Limb (tissue), 2 donors: ENCODE measurements at regions not wholly inside any gene's neighbourhood (a gene's known extent, or its start where the extent isn't known, plus 50 kb on each side); places are given as distances from the start of the nearest gene placed in this dataset.

ENCODE experiments used
- DNase-seq, 2 donors: peaks; one replicate each; pipeline ENCODE4 v3.0.0-alpha.2; 2016; ENCODE audit errors: extremely low spot score in 2 of 2

DNA sequence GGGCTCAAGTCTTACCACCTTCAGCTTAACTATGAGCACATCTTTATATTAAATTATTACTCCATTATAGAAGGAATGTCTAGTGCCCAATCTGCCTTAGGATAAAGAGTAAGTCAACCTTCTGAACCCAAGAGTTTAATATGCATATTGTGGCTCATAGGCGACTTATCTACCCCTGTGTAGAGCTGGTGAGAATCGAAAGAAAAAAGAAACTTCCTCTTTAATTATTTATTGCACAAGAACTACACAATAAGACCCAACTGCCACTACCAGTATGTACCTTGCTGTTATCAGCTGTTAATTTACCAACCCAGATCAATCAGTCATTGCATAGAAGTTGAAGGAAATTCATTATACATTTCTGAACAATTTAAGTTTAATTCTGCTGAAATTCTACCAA is 329.1 kb upstream of the SLC24A2 start:
- DNase-seq: no peak

DNA sequence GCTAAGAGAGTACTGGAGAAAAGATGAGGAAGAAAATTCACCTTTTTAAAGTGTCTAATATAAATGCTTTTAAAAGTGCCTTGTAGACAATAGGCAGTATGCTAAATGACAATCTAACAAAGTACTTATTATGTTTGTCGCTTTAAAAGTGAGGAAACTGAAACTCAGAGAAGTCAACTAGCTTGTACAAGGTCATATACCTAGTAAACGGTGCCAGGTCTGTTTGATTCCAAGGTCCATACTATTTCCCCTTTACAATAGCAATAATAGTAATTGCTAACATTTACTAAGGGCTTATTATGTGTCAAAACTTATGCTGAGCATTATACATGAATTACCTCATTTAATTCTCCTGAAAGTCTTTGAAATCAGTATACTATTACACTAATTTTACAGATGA is 328.6 kb upstream of the SLC24A2 start:
- no peak for DNase-seq

GRCh38 chr9:20114974-20115373 is 326.1 kb upstream of the SLC24A2 start:
- no peak for DNase-seq

DNA sequence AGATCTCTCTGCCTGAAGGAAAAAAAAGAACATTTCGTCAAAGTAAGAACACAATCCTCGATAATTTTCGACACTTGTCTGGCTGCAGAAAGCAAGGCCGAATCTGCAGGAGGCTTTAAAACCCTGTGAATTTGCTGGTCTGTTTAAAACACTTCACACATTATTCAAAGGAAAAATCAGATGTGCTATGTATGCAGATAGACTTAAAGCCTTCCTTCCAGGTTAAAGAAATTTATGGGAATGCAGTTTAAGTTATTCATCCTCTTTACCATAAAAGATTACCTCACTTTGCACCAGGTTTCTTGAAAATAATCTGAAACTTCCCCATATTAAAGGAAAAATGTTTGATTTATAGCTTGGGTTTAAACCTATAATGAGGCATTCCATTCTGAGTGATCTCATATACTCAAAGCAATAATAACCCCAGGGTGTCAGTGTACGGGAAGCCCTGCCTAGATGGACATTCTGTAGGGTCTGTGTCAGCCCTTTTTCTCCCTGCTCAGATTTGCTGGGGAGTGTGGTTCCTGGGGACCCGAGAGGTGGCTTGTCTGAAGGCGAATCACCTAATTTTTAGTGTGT is 323.5 kb upstream of the SLC24A2 start:
- no peak for DNase-seq

GRCh38 chr9:20111173-20111843 is 322.5 kb upstream of the SLC24A2 start:
- DNase-seq: no peak

GRCh38 chr9:20095430-20096092 is 306.7 kb upstream of the SLC24A2 start:
- DNase-seq: no peak

- no peak for DNase-seq
These were observed 303.7 kb upstream of the SLC24A2 start for GRCh38 chr9:20092561-20092960.

GRCh38 chr9:20087481-20087880 is 298.6 kb upstream of the SLC24A2 start:
- DNase-seq: no peak

GRCh38 chr9:20085842-20086241 is 297.0 kb upstream of the SLC24A2 start:
- DNase-seq: no peak

- DNase-seq: no peak
These were observed 295.3 kb upstream of the SLC24A2 start for GRCh38 chr9:20084125-20084524.

DNA sequence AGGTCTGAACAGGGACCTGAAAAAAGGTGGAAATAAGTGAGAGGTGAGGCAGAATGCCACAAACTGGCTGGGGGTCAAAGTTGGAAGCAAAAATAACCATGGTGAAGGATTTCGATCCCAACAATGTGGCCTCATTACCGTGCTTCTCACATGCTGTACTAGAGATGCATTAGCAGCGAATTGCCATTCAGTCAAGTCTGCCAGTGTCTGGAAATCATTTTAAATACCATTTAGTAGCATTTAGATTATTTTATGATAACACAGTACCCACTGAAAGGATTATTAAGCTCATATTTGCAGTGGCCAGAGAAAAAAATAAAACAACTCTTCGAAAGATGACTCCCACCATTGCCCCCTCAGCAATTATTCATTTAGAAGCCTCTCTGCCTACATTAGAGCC is 294.6 kb upstream of the SLC24A2 start:
- no peak for DNase-seq

DNA sequence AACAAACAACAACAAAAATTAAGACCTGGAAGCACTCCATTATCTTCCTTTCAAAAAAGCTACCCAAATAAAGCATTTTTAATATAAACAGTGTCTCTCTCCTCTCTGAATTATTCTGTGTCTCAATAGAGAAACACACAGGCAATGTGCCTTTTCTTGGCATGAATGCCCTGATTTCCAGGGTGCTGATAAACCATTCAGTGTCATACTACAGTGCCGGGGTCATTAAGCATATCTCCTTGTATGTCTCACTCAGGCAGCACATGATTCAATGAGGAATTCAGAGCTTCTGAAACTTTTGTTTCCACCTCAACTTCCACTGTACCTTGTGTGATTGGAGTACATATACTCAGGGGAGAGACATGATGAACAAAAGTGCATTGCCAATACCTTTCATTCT is 294.0 kb upstream of the SLC24A2 start:
- DNase-seq: no peak

DNA sequence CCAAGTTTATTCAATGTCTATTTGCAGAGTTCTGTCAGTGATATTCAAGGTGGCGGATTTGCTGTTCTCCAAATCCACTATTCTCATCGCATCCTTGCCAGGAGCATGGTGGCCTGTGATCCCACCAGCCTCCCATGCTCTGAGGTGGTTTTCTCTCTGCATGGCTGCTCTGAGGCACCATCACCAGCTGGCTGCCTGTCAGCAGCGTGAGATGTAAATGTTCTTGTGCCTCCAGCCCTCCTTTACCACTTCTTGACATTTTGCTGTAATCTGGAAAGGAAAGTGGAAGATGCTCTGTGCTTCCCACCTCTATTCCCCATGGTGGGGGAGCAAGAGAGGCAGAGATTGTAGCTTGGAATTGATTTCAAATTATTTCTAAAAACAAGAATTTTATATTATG is 293.6 kb upstream of the SLC24A2 start:
- DNase-seq: no peak

GRCh38 chr9:20078246-20078645 is 289.4 kb upstream of the SLC24A2 start:
- no peak for DNase-seq

- no peak for DNase-seq
These were observed 285.5 kb upstream of the SLC24A2 start for GRCh38 chr9:20074291-20074690.

DNA sequence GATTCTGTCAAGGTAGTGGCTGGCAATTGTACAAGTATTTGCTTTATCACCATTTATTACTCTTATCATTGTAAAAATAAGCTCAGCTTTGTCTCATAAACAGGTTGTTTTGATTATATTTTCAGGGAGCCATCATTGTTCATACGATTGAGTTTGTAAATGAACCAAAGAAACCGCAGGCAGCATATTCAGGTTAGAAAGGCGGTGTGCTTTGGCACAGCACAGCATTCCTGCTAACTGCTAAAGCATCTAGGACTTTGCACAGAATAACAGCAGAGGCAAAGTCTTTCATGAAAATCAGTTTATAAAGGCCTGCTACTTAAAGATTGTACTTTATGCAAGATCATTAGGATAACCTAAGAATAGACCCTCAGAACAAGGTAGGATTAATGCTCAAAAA is 281.5 kb upstream of the SLC24A2 start:
- no peak for DNase-seq

DNA sequence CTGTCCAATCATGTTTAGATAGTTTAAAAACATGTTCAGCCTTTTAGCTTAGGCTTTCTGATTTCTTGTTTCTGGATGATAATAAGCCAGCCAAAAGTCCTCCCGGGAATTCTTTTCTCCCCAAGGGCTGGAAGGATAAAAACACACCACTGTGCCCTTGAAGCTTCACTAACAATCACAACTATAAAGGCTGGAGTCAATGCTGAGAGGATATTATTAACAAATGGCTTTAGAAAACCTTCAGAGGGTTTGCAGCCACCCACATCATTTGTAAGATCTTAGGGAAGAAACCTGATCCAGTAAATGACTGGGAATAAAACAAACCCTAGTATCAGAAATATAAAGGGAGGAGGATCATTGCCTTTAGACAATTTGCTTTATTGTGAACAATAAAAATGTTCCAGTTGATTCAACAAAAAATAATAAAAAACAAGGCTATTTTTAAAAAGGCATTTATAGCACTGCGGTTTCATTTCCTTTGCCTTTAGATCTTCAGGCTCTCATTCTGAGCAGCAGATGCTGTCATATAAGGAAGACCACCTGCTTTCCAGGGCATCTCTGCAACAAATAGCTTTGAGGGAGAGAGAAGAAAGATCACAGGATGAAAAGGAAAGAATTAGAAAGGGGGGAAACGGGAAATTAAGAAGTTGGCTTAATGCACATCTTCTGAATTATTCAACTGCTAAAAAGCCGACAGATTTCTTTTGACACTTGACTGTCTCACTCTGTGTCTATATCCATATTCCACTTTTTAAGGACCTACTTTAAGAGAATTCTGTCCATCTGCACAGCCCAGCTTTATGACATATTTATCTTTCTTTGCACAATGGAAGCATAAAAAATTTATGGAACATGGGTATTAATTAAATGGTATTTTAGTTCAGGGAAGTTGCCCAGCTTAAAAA is 277.2 kb upstream of the SLC24A2 start:
- peak in 1 of 2 donors; percentile 25 for DNase-seq

DNA sequence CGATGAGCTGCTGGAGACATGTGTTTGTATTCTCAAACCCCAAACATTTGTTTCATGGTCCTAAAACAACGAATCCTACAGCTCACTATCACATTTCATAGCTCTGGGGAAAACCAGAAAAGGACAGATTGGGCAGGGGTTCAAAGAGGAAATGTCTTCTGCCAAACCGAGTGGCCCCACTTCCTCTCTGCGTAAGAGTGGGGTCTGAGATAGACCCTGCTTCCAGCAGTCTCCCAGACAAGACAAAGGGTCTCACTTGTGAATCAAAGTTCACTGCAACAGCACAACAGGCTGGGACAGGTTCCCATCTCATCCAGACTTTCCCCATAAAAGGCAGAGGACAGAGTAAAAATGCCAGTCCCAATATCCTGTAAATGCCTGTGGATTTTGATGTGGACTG is 276.2 kb upstream of the SLC24A2 start:
- DNase-seq: no peak

DNA sequence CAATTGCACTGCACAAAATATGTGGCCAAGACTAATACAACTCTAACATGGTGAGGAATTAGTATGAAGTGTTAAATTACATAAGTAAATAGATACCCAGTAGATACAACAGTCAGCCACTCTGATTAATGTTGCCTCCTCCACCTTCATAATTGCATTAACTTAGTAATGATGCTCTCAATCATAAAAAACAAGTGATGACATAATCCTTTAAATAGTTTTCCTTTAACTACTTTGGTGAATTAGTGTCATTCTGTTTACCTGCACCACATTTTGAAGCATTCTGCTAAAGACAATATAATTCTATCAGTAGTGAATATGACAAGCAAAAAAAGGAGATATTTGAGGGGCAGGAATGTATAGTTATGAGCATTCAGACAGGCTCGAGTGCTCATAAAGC is 265.9 kb upstream of the SLC24A2 start:
- no peak for DNase-seq

GRCh38 chr9:20048985-20049384 is 260.1 kb upstream of the SLC24A2 start:
- no peak for DNase-seq

- no peak for DNase-seq
These were observed 259.6 kb upstream of the SLC24A2 start for GRCh38 chr9:20048437-20048836.

DNA sequence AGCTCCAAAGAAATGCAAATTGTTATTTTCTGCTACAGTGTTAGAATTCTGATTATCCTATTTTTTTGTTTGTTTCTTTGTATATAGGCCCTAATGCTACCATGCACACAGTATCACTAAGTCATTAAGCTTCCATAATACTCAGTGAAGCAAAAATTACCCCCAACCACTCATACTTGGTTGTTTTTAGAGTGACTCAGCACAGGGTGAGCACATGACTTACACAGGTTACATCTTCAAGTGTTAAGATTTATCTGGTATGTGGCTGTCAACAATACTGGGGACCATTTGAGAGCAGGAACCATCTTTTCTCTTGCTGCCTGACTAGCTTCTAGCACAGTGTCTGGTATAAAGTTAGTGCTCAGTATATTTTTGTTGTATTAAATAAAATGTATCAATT is 255.8 kb upstream of the SLC24A2 start:
- DNase-seq: no peak
